HG03460 (cell line): ENCODE measurements at regions not wholly inside any gene's neighbourhood (a gene's known extent, or its start where the extent isn't known, plus 50 kb on each side); places are given as distances from the start of the nearest gene placed in this dataset.

Experiments
- ATAC-seq: cut with Tn5 transposase; IDR thresholded peaks from one replicate; pipeline ENCODE4 v1.9.1; 2021; ENCODE audit not compliant: unreplicated experiment

- ATAC-seq, result no peak
Measured at GRCh38 chr4:153997516-153997915, 208.6 kb upstream of the SFRP2 start.

- no peak for ATAC-seq
Measured at GRCh38 chr4:153989505-153989904, 200.6 kb upstream of the SFRP2 start.

- ATAC-seq, result no peak
Measured at GRCh38 chr4:153988492-153989363, 199.8 kb upstream of the SFRP2 start.

- ATAC-seq, result no peak
Measured at GRCh38 chr4:153987291-153987690, 198.4 kb upstream of the SFRP2 start.

GRCh38 chr4:153976954-153977353 is 188.1 kb upstream of the SFRP2 start:
- no peak for ATAC-seq

GRCh38 chr4:153974452-153974851 is 185.6 kb upstream of the SFRP2 start:
- ATAC-seq, result no peak

- no peak for ATAC-seq
Measured at GRCh38 chr4:153973942-153974341, 185.1 kb upstream of the SFRP2 start.

GRCh38 chr4:153971899-153972298 is 183.0 kb upstream of the SFRP2 start:
- ATAC-seq, result no peak

GRCh38 chr4:153970169-153970568 is 181.3 kb upstream of the SFRP2 start:
- ATAC-seq, result no peak

- ATAC-seq, result no peak
Measured at GRCh38 chr4:153969542-153969941, 180.7 kb upstream of the SFRP2 start.

- no peak for ATAC-seq
Measured at GRCh38 chr4:153966641-153967040, 177.8 kb upstream of the SFRP2 start.

- no peak for ATAC-seq
Measured at GRCh38 chr4:153963216-153963615, 174.3 kb upstream of the SFRP2 start.

GRCh38 chr4:153962311-153963039 is 173.6 kb upstream of the SFRP2 start:
- no peak for ATAC-seq

GRCh38 chr4:153955327-153955726 is 166.4 kb upstream of the SFRP2 start:
- no peak for ATAC-seq

GRCh38 chr4:153954654-153955053 is 165.8 kb upstream of the SFRP2 start:
- no peak for ATAC-seq

GRCh38 chr4:153950100-153950979 is 161.5 kb upstream of the SFRP2 start:
- peak; percentile 62 for ATAC-seq

- ATAC-seq, result no peak
Measured at GRCh38 chr4:153948041-153948440, 159.2 kb upstream of the SFRP2 start.

GRCh38 chr4:153947124-153947523 is 158.2 kb upstream of the SFRP2 start:
- no peak for ATAC-seq

GRCh38 chr4:153945704-153946103 is 156.8 kb upstream of the SFRP2 start:
- no peak for ATAC-seq

- ATAC-seq, result no peak
Measured at GRCh38 chr4:153943738-153944415, 155.0 kb upstream of the SFRP2 start.

GRCh38 chr4:153940916-153941315 is 152.0 kb upstream of the SFRP2 start:
- ATAC-seq, result no peak
